MM.1S (cell line): ENCODE measurements at regions not wholly inside any gene's neighbourhood (a gene's known extent, or its start where the extent isn't known, plus 50 kb on each side); places are given as distances from the start of the nearest gene placed in this dataset.

Experiments
- DNase-seq: peaks from one replicate; pipeline ENCODE4 v3.0.0-alpha.2; 2015
- H2AFZ ChIP-seq: fragments of 300-600 bp; sonication (generic); 2 replicates; pipeline ENCODE4 v1.6.0; 2016; ENCODE audit warnings: antibody characterized with exemption, low read length
- H3F3A ChIP-seq: fragments of 300-600 bp; sonication (generic); 2 replicates; pipeline ENCODE4 v1.6.1; 2016; ENCODE audit warnings: mild to moderate bottlenecking, antibody characterized with exemption, low read length, moderate library complexity, mixed read lengths; ENCODE audit not compliant: insufficient read depth
- H3K27ac ChIP-seq: fragments of 300-600 bp; sonication (generic); 2 replicates; pipeline ENCODE4 v1.5.1; 2016; ENCODE audit warnings: mild to moderate bottlenecking, low read length
- H3K27me3 ChIP-seq: fragments of 300-600 bp; sonication (generic); replicated peaks from 2 replicates; pipeline ENCODE4 v1.6.0; 2016; ENCODE audit warnings: low read length; ENCODE audit not compliant: insufficient read depth
- H3K36me3 ChIP-seq: fragments of 300-600 bp; sonication (generic); replicated peaks from 2 replicates; pipeline ENCODE4 v1.6.1; 2016; ENCODE audit warnings: mild to moderate bottlenecking, low read length, mixed read lengths; ENCODE audit not compliant: insufficient read depth
- H3K4me1 ChIP-seq: fragments of 300-600 bp; sonication (generic); 2 replicates; pipeline ENCODE4 v1.6.1; 2016; ENCODE audit warnings: low read length, mixed read lengths
- H3K4me2 ChIP-seq: fragments of 300-600 bp; sonication (generic); 2 replicates; pipeline ENCODE4 v1.6.0; 2016; ENCODE audit warnings: low read depth, low read length
- H3K4me3 ChIP-seq: fragments of 300-600 bp; sonication (generic); 2 replicates; pipeline ENCODE4 v1.5.1; 2016; ENCODE audit warnings: low read length, mixed read lengths
- H3K79me2 ChIP-seq: fragments of 300-600 bp; sonication (generic); 2 replicates; pipeline ENCODE4 v1.6.1; 2016; ENCODE audit warnings: mixed run types, low read length, mixed read lengths
- H3K9ac ChIP-seq: fragments of 300-600 bp; sonication (generic); 2 replicates; pipeline ENCODE4 v1.6.1; 2016; ENCODE audit warnings: low read length, mixed read lengths
- H3K9me2 ChIP-seq: fragments of 300-600 bp; sonication (generic); replicated peaks from 2 replicates; pipeline ENCODE4 v1.6.1; 2016; ENCODE audit warnings: mild to moderate bottlenecking, low read length, mixed read lengths; ENCODE audit not compliant: insufficient read depth
- H3K9me3 ChIP-seq: fragments of 300-600 bp; sonication (generic); replicated peaks from 2 replicates; pipeline ENCODE4 v1.6.1; 2016; ENCODE audit warnings: mild to moderate bottlenecking, low read length, mixed read lengths; ENCODE audit not compliant: insufficient read depth
- H4K20me1 ChIP-seq: fragments of 300-600 bp; sonication (generic); 2 replicates; pipeline ENCODE4 v1.6.1; 2016; ENCODE audit warnings: mild to moderate bottlenecking, low read length, moderate library complexity, mixed read lengths; ENCODE audit not compliant: insufficient read depth
- CTCF ChIP-seq: fragments of 300-600 bp; sonication (generic); IDR thresholded peaks from 2 replicates; pipeline ENCODE4 v1.5.1; 2016; ENCODE audit warnings: antibody characterized with exemption, low read length, mixed read lengths
- EZH2 ChIP-seq: fragments of 300-600 bp; sonication (generic); optimal IDR thresholded peaks from 2 replicates; pipeline ENCODE3; 2017; ENCODE audit warnings: low read depth, mild to moderate bottlenecking, antibody characterized with exemption, low read length, mixed read lengths
- EZH2phosphoT487 ChIP-seq: fragments of 300-600 bp; sonication (generic); IDR thresholded peaks from 2 replicates; pipeline ENCODE4 v1.6.1; 2018; ENCODE audit warnings: antibody characterized with exemption, low read length

GRCh38 chr5:132136906-132137305 lies 63.3 kb downstream of the CSF2 start:
- Histone ChIP-seq H4K20me1 (no peaks in the 10 kb centered on the region), H3K27me3 (no peaks in the 10 kb centered on the region), H3K79me2 (no peaks in the 10 kb centered on the region), H3K4me3 (no peak overlapping the region), H3K4me2 (no peak overlapping the region), H3F3A (no peaks in the 10 kb centered on the region), H3K9ac (no peak overlapping the region), H3K9me3 (no peaks in the 10 kb centered on the region), H3K36me3 (no peaks in the 10 kb centered on the region), H3K9me2 (no peaks in the 10 kb centered on the region), H3K4me1 (peaks cover 12% of the 10 kb centered on the region), H2AFZ (no peak overlapping the region), H3K27ac (no peak overlapping the region)
- DNase-seq: no peak
- no peak for TF ChIP-seq CTCF
- TF ChIP-seq EZH2phosphoT487: no peak
- no peak for TF ChIP-seq EZH2

GRCh38 chr5:132138260-132138659 lies 64.7 kb downstream of the CSF2 start:
- H3K36me3 ChIP-seq: no peaks in the 10 kb centered on the region
- H3K4me3 ChIP-seq: no peak overlapping the region
- no peaks in the 10 kb centered on the region for H4K20me1 ChIP-seq
- H2AFZ ChIP-seq: no peak overlapping the region
- no peak overlapping the region for H3K9ac ChIP-seq
- no peak for TF ChIP-seq CTCF
- H3K79me2 ChIP-seq: no peaks in the 10 kb centered on the region
- H3K27ac ChIP-seq: no peak overlapping the region
- no peaks in the 10 kb centered on the region for H3K9me3 ChIP-seq
- no peaks in the 10 kb centered on the region for H3F3A ChIP-seq
- no peaks in the 10 kb centered on the region for H3K27me3 ChIP-seq
- H3K9me2 ChIP-seq: no peaks in the 10 kb centered on the region
- H3K4me1 ChIP-seq: peaks cover 12% of the 10 kb centered on the region
- H3K4me2 ChIP-seq: peak overlapping the region; percentile 13; the same call in 1 of the 2 replicates
- no peak for DNase-seq
